GM21447 (cell line): ENCODE measurements at regions not wholly inside any gene's neighbourhood (a gene's known extent, or its start where the extent isn't known, plus 50 kb on each side); places are given as distances from the start of the nearest gene placed in this dataset.
"Not testable (repeated sequence)": the region's sequence is repeated elsewhere in the genome, so short reads cannot be mapped to it uniquely, and the experiment has no call there.

Experiments used
- ATAC-seq: cut with Tn5 transposase; IDR thresholded peaks from one replicate; pipeline ENCODE4 v1.9.1; 2021; ENCODE audit not compliant: unreplicated experiment

- ATAC-seq, result no peak
Measured at GRCh38 chr17:71057448-71057847, 888.1 kb downstream of the KCNJ2 start.

GRCh38 chr17:71057938-71058337 lies 888.6 kb downstream of the KCNJ2 start:
- no peak for ATAC-seq

- no peak for ATAC-seq
Measured at GRCh38 chr17:71063127-71063526, 893.8 kb downstream of the KCNJ2 start.

- no peak for ATAC-seq
Measured at GRCh38 chr17:71063559-71063958, 894.2 kb downstream of the KCNJ2 start.

GRCh38 chr17:71067669-71068407 lies 898.5 kb downstream of the KCNJ2 start:
- no peak for ATAC-seq

- no peak for ATAC-seq
Measured at GRCh38 chr17:71068408-71068750, 899.0 kb downstream of the KCNJ2 start.

GRCh38 chr17:71071041-71071440 lies 901.7 kb downstream of the KCNJ2 start:
- ATAC-seq, result no peak

GRCh38 chr17:71071837-71072236 lies 902.5 kb downstream of the KCNJ2 start:
- ATAC-seq, result no peak

- ATAC-seq, result no peak
Measured at GRCh38 chr17:71080937-71081336, 911.6 kb downstream of the KCNJ2 start.

GRCh38 chr17:71081666-71082065 lies 912.3 kb downstream of the KCNJ2 start:
- no peak for ATAC-seq

- ATAC-seq, result no peak
Measured at GRCh38 chr17:71084219-71084618, 914.9 kb downstream of the KCNJ2 start.

GRCh38 chr17:71084838-71085237 lies 915.5 kb downstream of the KCNJ2 start:
- ATAC-seq, result no peak

GRCh38 chr17:71085238-71086033 lies 916.1 kb downstream of the KCNJ2 start:
- no peak for ATAC-seq

- ATAC-seq, result no peak
Measured at GRCh38 chr17:71089431-71089830, 920.1 kb downstream of the KCNJ2 start.

GRCh38 chr17:71098071-71098470 lies 928.7 kb downstream of the KCNJ2 start:
- no peak for ATAC-seq

GRCh38 chr17:71099003-71099714 lies 929.8 kb downstream of the KCNJ2 start:
- no peak for ATAC-seq

GRCh38 chr17:71102777-71103176 lies 933.4 kb downstream of the KCNJ2 start:
- no peak for ATAC-seq

GRCh38 chr17:71104225-71104624 lies 934.9 kb downstream of the KCNJ2 start:
- no peak for ATAC-seq

- ATAC-seq, result not testable (repeated sequence)
Measured at GRCh38 chr17:71106056-71106455, 936.7 kb downstream of the KCNJ2 start.

- no peak for ATAC-seq
Measured at GRCh38 chr17:71107136-71107535, 937.8 kb downstream of the KCNJ2 start.

GRCh38 chr17:71109697-71110096 lies 940.4 kb downstream of the KCNJ2 start:
- ATAC-seq, result no peak

GRCh38 chr17:71110326-71110725 lies 941.0 kb downstream of the KCNJ2 start:
- no peak for ATAC-seq
